Psoas muscle (tissue), 7 donors: ENCODE measurements at regions not wholly inside any gene's neighbourhood (a gene's known extent, or its start where the extent isn't known, plus 50 kb on each side); places are given as distances from the start of the nearest gene placed in this dataset.
"Not testable (repeated sequence)": the region's sequence is repeated elsewhere in the genome, so short reads cannot be mapped to it uniquely, and the experiment has no call there.

Experiments
- ATAC-seq, 4 donors: fragments of 200-7000 bp; cut with Tn5 transposase; one replicate each; pipeline ENCODE4 v1.9.1; 2020; ENCODE audit warnings: moderate library complexity in 3 of 4, mild to moderate bottlenecking in 2 of 4
- DNase-seq, 2 donors: peaks; one replicate each; pipeline ENCODE4 v3.0.0-alpha.2; 2020
- H3K27ac ChIP-seq: fragments of 200-600 bp; one replicate; pipeline ENCODE4 v1.8.0; 2022
- H3K27me3 ChIP-seq, 3 donors: fragments of 200-600 bp in 1 of 3; one replicate each; pipeline versions ENCODE4 v1.6.1 to v1.8.0; 2013 to 2022; ENCODE audit warnings: low read length in 2 of 3, mild to moderate bottlenecking in 2 of 3, moderate library complexity in 1 of 3; ENCODE audit not compliant: insufficient read depth in 3 of 3
- H3K36me3 ChIP-seq, 2 donors: fragments of 200-600 bp in 1 of 2; one replicate each; pipeline versions ENCODE4 v1.6.1 to v1.8.0; 2013 to 2022; ENCODE audit warnings: low read depth in 1 of 2, mild to moderate bottlenecking in 1 of 2, moderate library complexity in 1 of 2; ENCODE audit not compliant: insufficient read depth in 1 of 2
- H3K4me1 ChIP-seq: fragments of 200-600 bp; one replicate; pipeline ENCODE4 v1.8.0; 2022
- H3K4me3 ChIP-seq: fragments of 200-600 bp; one replicate; pipeline ENCODE4 v1.8.0; 2022; ENCODE audit warnings: mild to moderate bottlenecking
- H3K9me3 ChIP-seq: fragments of 200-600 bp; one replicate; pipeline ENCODE4 v1.8.0; 2022
- CTCF ChIP-seq: fragments of 200-600 bp; IDR thresholded peaks from one replicate; pipeline ENCODE4 v1.8.0; 2022; ENCODE audit warnings: antibody characterized with exemption
- WGBS, 3 donors: extraction: QIAGEN DNeasy Blood & Tissue Kit; methylation state at CpG; one replicate each; pipeline versions ENCODE4 v1.1.6 to v1.1.7; 2013; 5-methylcytosine and 5-hydroxymethylcytosine counted together
- intact Hi-C, 2 donors: fragments of 100-400 bp; cut with DNase I; formaldehyde crosslinking; loops; one replicate each; pipeline versions ENCODE4 v1.11.0 to v1.14.2; 2022
- donor health status: healthy with polysubstance abuse.
- donor health status: DM: no; HTN: no; CAD: no; lungs with moderate emphysema.
- donor health status: Bipolar disorder and iron deficiency.
- donor health status: healthy.
- donor health status: DM: yes; HTN: yes; CAD: no.
- donor health status: DM: no; HTN: no; CAD: no.
- donor health status: DM: yes; HTN: yes; CAD: no.

GRCh38 chr2:49754381-49754780 is 600.1 kb upstream of the FSHR start:
- Histone ChIP-seq H3K4me3 (no peak overlapping the region), H3K9me3 (no peaks in the 10 kb centered on the region), H3K36me3 (no peaks in the 10 kb centered on the region), H3K4me1 (no peaks in the 10 kb centered on the region), H3K27me3 (no peaks in the 10 kb centered on the region), H3K27ac (no peak overlapping the region)
- 67 to 81% (median 71%) methylated on average over 3 of the region's 3 CpGs for WGBS, 3 donors
- intact Hi-C loops = no loop called here
- no peak for DNase-seq
- TF ChIP-seq CTCF = no peak
- no peak for ATAC-seq

- no peak for ATAC-seq
- intact Hi-C loops = no loop called here
- Histone ChIP-seq H3K36me3 (no peaks in the 10 kb centered on the region), H3K27me3 (no peaks in the 10 kb centered on the region), H3K4me1 (no peaks in the 10 kb centered on the region), H3K4me3 (no peak overlapping the region), H3K27ac (no peak overlapping the region), H3K9me3 (no peaks in the 10 kb centered on the region)
- TF ChIP-seq CTCF = no peak
- no peak for DNase-seq
- WGBS, 3 donors = 48 to 59% (median 57%) methylated on average over 8 of the region's 8 CpGs
Observed at GRCh38 chr2:49753344-49753985, 599.1 kb upstream of the FSHR start.

GRCh38 chr2:49737606-49738005 is 583.3 kb upstream of the FSHR start:
- DNase-seq (no peak), ATAC-seq (no peak)
- H3K9me3 ChIP-seq = no peaks in the 10 kb centered on the region
- no peak for TF ChIP-seq CTCF
- H3K36me3 ChIP-seq = no peaks in the 10 kb centered on the region
- H3K27ac ChIP-seq = no peak overlapping the region
- H3K4me3 ChIP-seq = no peak overlapping the region
- intact Hi-C loops = no loop called here
- WGBS, 3 donors = 83 to 91% (median 87%) methylated on average over 2 of the region's 2 CpGs
- no peaks in the 10 kb centered on the region for H3K27me3 ChIP-seq
- H3K4me1 ChIP-seq = no peaks in the 10 kb centered on the region

GRCh38 chr2:49732924-49733323 is 578.6 kb upstream of the FSHR start:
- DNase-seq, H3K9me3 ChIP-seq, H3K27ac ChIP-seq, H3K27me3 ChIP-seq, intact Hi-C loops, ATAC-seq, H3K4me3 ChIP-seq, H3K36me3 ChIP-seq, H3K4me1 ChIP-seq: not testable (repeated sequence)
- 86 to 89% (median 87%) methylated on average over 4 of the region's 4 CpGs for WGBS, 3 donors

GRCh38 chr2:49719241-49719640 is 564.9 kb upstream of the FSHR start:
- H3K27me3 ChIP-seq = no peaks in the 10 kb centered on the region
- no peak for DNase-seq
- H3K4me3 ChIP-seq = no peak overlapping the region
- no peaks in the 10 kb centered on the region for H3K4me1 ChIP-seq
- intact Hi-C loops = no loop called here
- H3K9me3 ChIP-seq = no peaks in the 10 kb centered on the region
- no peak overlapping the region for H3K27ac ChIP-seq
- H3K36me3 ChIP-seq = no peaks in the 10 kb centered on the region
- TF ChIP-seq CTCF = no peak
- no peak for ATAC-seq
